SK-N-MC (cell line): ENCODE measurements at regions not wholly inside any gene's neighbourhood (a gene's known extent, or its start where the extent isn't known, plus 50 kb on each side); places are given as distances from the start of the nearest gene placed in this dataset.

Experiments used
- EZH2 ChIP-seq: fragments of 200-600 bp; sonication (generic); IDR thresholded peaks from one replicate; pipeline ENCODE4 v1.6.1; 2017; ENCODE audit warnings: antibody characterized with exemption
- FOXP2 ChIP-seq: optimal IDR thresholded peaks from 2 replicates; pipeline ENCODE3; 2011; ENCODE audit warnings: mild to moderate bottlenecking, moderate library complexity; ENCODE audit not compliant: insufficient read depth; ENCODE audit errors: extremely low read length, control extremely low read depth
- POLR2AphosphoS5 ChIP-seq: IDR thresholded peaks from 2 replicates; pipeline ENCODE4 v1.6.1; 2012; ENCODE audit warnings: mild to moderate bottlenecking, low read depth, low read length, borderline replicate concordance

- TF ChIP-seq EZH2 (no peak), POLR2AphosphoS5 (no peak), FOXP2 (no peak)
Measured at GRCh38 chr4:56246233-56246610, 141.1 kb downstream of the AASDH start.
